Panc1 (cell line): ENCODE measurements at regions not wholly inside any gene's neighbourhood (a gene's known extent, or its start where the extent isn't known, plus 50 kb on each side); places are given as distances from the start of the nearest gene placed in this dataset.

Source experiments
- ATAC-seq: fragments of 200-7000 bp; cut with Tn5 transposase; 2 replicates; pipeline ENCODE4 v1.9.1; 2020; ENCODE audit warnings: mild to moderate bottlenecking, moderate library complexity
- BruUV-seq: library from RNA; stranded (reverse); fragments of 400-500 nt; replicated peaks from 2 replicates; lab custom pipeline; 2021; lab: Mats Ljungman, UMichigan
- CTCF ChIA-PET: fragments of 300-600 bp; sonication (Branson Sonifier 250); formaldehyde crosslinking; loops from one replicate; lab custom pipeline; 2022; ENCODE audit warnings: antibody characterized with exemption; lab: Charles Lee
- POLR2A ChIA-PET: fragments of 300-600 bp; sonication (Branson Sonifier 250); formaldehyde crosslinking; loops from one replicate; lab custom pipeline; 2022; ENCODE audit warnings: antibody characterized with exemption; lab: Charles Lee
- DNase-seq: peaks from one replicate; pipeline ENCODE4 v3.0.0-alpha.2; 2010; ENCODE audit warnings: low read depth, low spot score
- H3K27ac ChIP-seq: 2 replicates; pipeline ENCODE4 v1.5.1; 2011; ENCODE audit warnings: mild to moderate bottlenecking, low read length, inconsistent platforms
- H3K27me3 ChIP-seq: fragments of 200-500 bp; sonication (Bioruptor generic); 2 replicates; pipeline ENCODE4 v1.6.0; 2014; ENCODE audit warnings: low read length, inconsistent platforms; ENCODE audit not compliant: control insufficient read depth, insufficient read depth
- H3K36me3 ChIP-seq: fragments of 200-500 bp; sonication (Bioruptor generic); 2 replicates; pipeline ENCODE4 v1.5.1; 2014; ENCODE audit warnings: inconsistent platforms, mild to moderate bottlenecking, low read length, moderate library complexity; ENCODE audit not compliant: control insufficient read depth, insufficient read depth
- H3K4me1 ChIP-seq: 2 replicates; pipeline ENCODE4 v1.5.1; 2011; ENCODE audit warnings: inconsistent platforms, mild to moderate bottlenecking, low read length, moderate library complexity; ENCODE audit not compliant: control insufficient read depth, insufficient read depth
- H3K4me3 ChIP-seq, 2 experiments: 2 replicates each; pipeline ENCODE4 v1.5.1; 2011 to 2012; ENCODE audit warnings: low read depth in 2 of 2, low read length in 2 of 2, mild to moderate bottlenecking in 2 of 2, inconsistent platforms in 1 of 2, moderate library complexity in 1 of 2
- H3K9me3 ChIP-seq: fragments of 200-500 bp; sonication (Bioruptor generic); 2 replicates; pipeline ENCODE4 v1.5.1; 2014; ENCODE audit warnings: low read depth, mild to moderate bottlenecking, inconsistent platforms, low read length, moderate library complexity; ENCODE audit not compliant: control insufficient read depth, insufficient read depth
- POLR2AphosphoS5 ChIP-seq: IDR thresholded peaks from 2 replicates; pipeline ENCODE4 v1.6.1; 2012; ENCODE audit warnings: mild to moderate bottlenecking, low read depth, low read length, moderate library complexity
- REST ChIP-seq, 2 experiments: IDR thresholded peaks; 2 replicates each; pipeline ENCODE4 v1.6.1; 2011 to 2012; ENCODE audit warnings: low read depth in 2 of 2, control low read depth in 1 of 2, low read length in 1 of 2, mild to moderate bottlenecking in 1 of 2, moderate library complexity in 1 of 2; ENCODE audit not compliant: insufficient read depth in 1 of 2
- SIN3A ChIP-seq: IDR thresholded peaks from 2 replicates; pipeline ENCODE4 v1.6.1; 2012; ENCODE audit warnings: low read depth, mild to moderate bottlenecking, low read length, moderate library complexity, borderline replicate concordance; ENCODE audit not compliant: insufficient read depth
- TCF7L2 ChIP-seq: IDR thresholded peaks from 2 replicates; pipeline ENCODE4 v1.6.1; 2011; ENCODE audit warnings: mild to moderate bottlenecking, low read depth, low read length, inconsistent platforms
- in situ Hi-C: cut with HindIII; loops from 2 replicates; pipeline ENCODE4 v1.10.0; 2016; ENCODE audit warnings: low sequenced_read_pairs, low pct_unique_long_range_greater_than_20kb
- intact Hi-C: fragments of 100-400 bp; cut with micrococcal nuclease; formaldehyde crosslinking; loops from one replicate; pipeline ENCODE4 v1.10.0; 2022; ENCODE audit not compliant: unreplicated experiment
- TF ChIP-seq, protein P1 (sequence below): fragments of 450-650 bp; IDR thresholded peaks from 2 replicates; pipeline ENCODE4 v1.5.1; 2017; ENCODE audit warnings: mild to moderate bottlenecking

GRCh38 chr2:38160516-38160915 lies 84.6 kb upstream of the CYP1B1 start:
- Histone ChIP-seq H3K36me3 (no peaks in the 10 kb centered on the region), H3K4me1 (no peaks in the 10 kb centered on the region), H3K27ac (no peak overlapping the region), H3K27me3 (no peaks in the 10 kb centered on the region), H3K4me3 (no peak overlapping the region), H3K9me3 (no peaks in the 10 kb centered on the region)
- POLR2A ChIA-PET: no interaction called here
- in situ Hi-C loops (no loop called here), intact Hi-C loops (no loop called here)
- BruUV-seq: no TSS peak
- CTCF ChIA-PET: no interaction called here
- TF ChIP-seq POLR2AphosphoS5 (no peak), REST (IDR thresholded peaks at IDR 0.05; ENCODE audit: insufficient read depth in 1 of 2, low read depth in 2 of 2, low read length in 1 of 2) (no peak), SIN3A (no peak)
- TF ChIP-seq, protein P1, sequence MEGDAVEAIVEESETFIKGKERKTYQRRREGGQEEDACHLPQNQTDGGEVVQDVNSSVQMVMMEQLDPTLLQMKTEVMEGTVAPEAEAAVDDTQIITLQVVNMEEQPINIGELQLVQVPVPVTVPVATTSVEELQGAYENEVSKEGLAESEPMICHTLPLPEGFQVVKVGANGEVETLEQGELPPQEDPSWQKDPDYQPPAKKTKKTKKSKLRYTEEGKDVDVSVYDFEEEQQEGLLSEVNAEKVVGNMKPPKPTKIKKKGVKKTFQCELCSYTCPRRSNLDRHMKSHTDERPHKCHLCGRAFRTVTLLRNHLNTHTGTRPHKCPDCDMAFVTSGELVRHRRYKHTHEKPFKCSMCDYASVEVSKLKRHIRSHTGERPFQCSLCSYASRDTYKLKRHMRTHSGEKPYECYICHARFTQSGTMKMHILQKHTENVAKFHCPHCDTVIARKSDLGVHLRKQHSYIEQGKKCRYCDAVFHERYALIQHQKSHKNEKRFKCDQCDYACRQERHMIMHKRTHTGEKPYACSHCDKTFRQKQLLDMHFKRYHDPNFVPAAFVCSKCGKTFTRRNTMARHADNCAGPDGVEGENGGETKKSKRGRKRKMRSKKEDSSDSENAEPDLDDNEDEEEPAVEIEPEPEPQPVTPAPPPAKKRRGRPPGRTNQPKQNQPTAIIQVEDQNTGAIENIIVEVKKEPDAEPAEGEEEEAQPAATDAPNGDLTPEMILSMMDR: no peak
- ATAC-seq: no peak
- DNase-seq: no peak

- H3K27me3 ChIP-seq: no peaks in the 10 kb centered on the region
- in situ Hi-C loops: no loop called here
- ChIA-PET CTCF (no interaction called here), POLR2A (no interaction called here)
- DNase-seq (no peak), ATAC-seq (no peak)
- no peak overlapping the region for H3K4me3 ChIP-seq
- intact Hi-C loops: no loop called here
- no peak overlapping the region for H3K27ac ChIP-seq
- no peaks in the 10 kb centered on the region for H3K9me3 ChIP-seq
- no peak for TF ChIP-seq SIN3A
- TF ChIP-seq TCF7L2: no peak
- no peak for TF ChIP-seq POLR2AphosphoS5
- TF ChIP-seq REST (IDR thresholded peaks at IDR 0.05; ENCODE audit: insufficient read depth in 1 of 2, low read depth in 2 of 2, low read length in 1 of 2): no peak
- TF ChIP-seq, protein P1: no peak
- BruUV-seq: no TSS peak
- no peaks in the 10 kb centered on the region for H3K4me1 ChIP-seq
- no peaks in the 10 kb centered on the region for H3K36me3 ChIP-seq
Measured at GRCh38 chr2:38159597-38159996, 83.6 kb upstream of the CYP1B1 start.
